HG02588 (cell line): ENCODE measurements at regions not wholly inside any gene's neighbourhood (a gene's known extent, or its start where the extent isn't known, plus 50 kb on each side); places are given as distances from the start of the nearest gene placed in this dataset.
"Not testable (repeated sequence)": the region's sequence is repeated elsewhere in the genome, so short reads cannot be mapped to it uniquely, and the experiment has no call there.

ENCODE experiments used
- ATAC-seq: cut with Tn5 transposase; IDR thresholded peaks from one replicate; pipeline ENCODE4 v1.9.1; 2021; ENCODE audit warnings: mild to moderate bottlenecking, moderate library complexity; ENCODE audit not compliant: unreplicated experiment

DNA sequence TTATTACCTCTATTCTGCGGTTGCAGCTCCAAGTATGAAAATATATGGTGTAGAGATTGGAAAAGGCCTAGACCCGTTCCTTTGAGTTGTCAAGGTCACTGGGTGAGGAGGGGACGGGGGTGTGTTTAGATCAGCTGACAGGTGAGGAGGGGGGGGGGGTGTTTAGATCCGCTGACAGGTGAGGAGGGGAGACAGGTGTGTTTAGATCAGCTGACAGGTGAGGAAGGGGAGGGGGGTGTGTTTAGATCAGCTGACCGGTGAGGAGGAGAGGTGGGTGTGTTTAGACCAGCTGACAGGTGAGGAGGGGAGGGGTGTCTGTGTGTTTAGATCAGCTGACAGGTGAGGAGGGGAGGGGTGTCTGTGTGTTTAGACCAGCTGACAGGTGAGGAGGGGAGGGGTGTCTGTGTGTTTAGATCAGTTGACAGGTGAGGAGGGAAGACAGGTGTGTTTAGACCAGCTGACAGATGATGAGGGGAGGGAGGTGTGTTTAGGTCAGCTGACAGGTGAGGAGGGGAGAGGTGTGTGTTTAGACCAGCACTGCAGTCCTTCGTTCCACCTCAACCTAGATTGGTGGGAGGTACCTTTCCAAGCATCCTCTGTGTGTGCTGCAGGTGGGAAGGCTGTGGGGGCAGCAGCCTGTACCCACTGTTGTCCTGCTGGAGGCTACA, 655.0 kb upstream of the ADARB2 start:
- ATAC-seq = no peak

DNA sequence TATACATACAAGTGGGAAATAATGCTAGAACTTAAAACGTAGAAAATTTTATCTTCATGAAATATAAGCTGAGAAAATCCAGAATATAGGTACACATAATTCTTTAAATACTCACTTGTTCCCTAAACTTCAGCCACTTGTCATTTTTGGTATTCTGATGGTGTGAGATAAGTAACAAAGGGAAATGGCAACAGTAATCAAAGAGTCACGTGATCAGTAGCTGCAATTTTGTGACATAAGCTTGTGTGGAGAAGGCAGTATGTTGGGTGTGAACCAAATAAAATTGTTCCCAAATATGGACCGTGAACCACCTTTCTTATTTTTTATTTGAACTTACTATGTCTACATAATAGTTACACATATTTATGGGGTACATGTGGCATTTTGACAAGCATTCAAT, 650.3 kb upstream of the ADARB2 start:
- ATAC-seq = no peak

DNA sequence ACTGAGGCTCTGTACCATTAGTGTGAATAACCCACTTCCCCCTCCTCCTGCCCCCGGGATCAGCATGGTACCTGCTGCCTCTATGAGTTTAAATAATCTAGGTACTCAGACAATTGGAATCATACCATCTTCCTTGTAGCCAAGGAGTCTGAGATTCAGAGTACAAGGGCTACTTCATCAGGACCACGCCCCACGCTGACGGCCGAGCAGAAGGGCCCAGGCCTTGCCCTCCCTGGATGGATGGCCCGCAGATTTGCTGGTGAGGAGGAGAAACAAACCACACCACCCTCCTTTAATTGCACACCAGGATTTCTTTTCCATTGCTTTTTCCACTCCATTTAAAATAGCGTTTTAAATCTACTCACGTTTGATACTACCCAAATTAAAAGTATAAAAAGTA, 649.9 kb upstream of the ADARB2 start:
- no peak for ATAC-seq

DNA sequence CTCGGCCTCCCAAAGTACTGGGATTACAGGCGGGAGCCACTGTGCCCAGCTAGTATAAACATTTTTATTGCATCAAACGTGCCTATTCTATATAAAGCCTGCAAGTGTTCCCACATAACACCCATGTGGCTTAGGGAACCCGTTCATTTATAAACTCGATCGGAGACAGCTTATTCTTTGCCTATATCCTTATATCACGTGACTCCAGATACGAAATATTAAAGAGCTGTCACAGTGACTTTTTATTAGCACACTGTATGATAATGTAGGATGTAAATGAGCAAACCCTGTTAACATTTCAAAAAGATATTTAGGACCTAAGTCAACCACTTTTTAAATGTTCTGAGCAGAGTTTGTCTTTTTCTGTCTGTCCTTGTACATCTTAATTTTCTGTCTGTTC, 642.9 kb upstream of the ADARB2 start:
- ATAC-seq = no peak

DNA sequence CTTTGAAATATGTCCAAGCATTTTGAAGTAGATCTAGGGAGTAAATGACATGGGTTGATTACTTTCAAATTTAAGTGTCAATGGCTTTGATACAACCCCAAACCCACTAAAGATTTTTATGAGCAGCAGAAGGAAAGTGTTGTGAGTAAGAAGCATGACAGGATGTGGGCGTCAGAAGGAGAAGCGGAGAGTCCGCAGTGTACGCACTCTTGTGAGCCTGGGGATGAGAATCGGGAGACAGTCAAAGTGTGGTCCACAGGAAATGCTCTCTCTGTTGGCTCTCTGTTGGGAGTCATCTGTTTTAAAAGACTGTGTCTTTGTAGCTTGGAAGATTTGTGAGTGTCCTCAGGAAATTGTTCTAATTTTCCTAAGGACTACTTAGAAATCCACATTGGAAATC, 629.8 kb upstream of the ADARB2 start:
- no peak for ATAC-seq

DNA sequence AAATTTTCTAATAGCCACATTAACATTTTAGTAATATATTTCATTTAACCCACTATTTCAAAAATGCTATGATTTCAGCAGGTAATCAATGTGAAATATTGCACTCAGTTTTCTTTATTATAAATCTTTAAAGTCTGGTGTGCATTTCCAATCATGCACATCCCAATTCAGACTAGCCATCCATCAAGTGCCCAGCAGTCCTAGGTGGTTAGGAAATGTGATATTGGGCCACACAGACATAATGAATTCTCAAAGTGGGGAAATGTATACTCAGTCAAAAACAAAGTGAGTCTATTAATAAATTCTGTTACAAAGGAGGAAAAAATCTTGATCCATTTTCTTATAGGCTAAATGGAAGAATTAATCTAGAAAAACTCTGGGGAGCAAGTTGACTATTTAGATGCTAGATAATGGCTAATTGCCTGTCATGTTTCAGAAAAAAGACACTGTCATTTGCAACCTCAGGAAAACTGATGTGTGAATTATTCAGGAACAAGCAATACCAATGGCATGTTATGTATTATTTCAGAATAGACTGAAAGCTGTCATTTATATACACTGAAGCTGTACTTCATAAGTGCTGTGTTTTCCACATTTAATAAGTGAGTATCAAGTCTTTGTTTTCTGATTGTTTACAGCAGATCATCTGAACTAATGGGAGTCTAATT, 629.1 kb upstream of the ADARB2 start:
- no peak for ATAC-seq

DNA sequence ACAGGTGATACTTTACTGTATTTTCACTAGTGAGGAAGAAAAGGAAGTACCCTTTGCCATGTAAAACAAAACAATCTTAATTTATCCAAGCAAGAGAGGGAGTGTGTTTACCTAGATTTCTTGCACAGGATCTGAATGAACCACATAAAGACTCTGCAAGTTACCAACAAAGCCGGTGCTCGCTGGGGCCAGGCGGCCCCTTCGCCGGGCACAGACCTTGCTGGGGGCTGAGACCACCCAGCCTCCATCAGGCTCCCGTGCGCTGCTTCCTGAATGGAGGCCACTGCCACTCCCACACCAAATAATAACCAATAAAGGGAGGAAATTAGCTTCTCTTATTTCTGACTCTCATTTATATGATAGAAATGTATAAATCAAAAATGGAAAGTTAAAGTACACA, 625.0 kb upstream of the ADARB2 start:
- ATAC-seq = no peak

DNA sequence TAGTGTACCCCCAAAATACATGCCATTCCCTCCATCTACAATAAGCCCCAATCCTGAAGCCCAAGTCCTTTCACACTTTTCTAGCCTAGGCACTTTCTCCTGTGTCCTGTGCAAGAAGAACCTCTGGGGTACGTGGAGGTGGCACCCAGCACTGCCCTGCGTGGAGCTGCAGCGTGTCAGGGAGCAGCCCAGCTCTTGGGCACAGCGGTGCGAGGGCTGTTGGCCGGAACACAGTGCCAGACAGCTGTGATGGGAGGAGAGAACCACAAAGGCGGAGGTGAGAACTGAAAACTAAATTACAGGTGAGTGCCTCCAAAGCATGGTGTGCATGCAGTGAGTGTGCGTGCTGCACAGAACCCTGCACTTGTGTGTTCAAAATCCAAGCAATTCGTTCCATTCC, 621.3 kb upstream of the ADARB2 start:
- no peak for ATAC-seq

DNA sequence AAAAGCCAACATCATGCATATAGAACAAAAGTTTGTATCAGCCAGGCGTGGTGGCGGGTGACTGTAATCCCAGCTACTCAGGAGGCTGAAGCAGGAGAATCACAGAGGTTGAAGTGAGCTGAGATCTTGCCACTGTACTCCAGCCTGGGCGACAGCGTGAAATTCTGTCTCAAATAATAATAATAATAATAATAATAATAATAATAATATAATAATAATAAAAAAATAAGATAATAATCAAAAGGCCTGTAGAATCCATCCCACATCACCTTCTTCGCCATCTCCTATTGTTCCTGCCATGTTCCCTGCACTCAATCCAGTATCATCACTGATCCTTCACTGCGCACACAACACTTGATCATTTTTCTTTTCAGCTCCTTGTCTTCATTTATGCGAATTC, 619.3 kb upstream of the ADARB2 start:
- ATAC-seq = no peak

DNA sequence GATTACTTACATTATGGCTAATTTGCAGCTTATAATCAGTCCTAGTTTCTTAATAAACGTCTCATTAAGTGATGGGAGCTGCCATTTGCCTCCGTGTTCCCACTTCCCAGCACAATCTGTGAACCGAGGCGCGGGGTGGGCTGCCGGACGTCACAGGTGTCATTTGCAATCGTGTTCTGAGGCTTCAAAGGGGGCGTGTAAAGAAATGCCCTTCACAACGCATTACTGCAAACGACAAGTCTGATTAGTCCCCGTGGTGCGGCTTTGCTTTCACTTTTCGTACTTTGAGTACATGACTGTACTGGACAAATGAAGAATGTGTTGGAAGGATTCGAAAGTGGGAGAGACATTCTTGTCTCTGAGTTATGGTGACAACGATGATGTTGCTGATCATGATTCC, 614.2 kb upstream of the ADARB2 start:
- ATAC-seq = no peak

DNA sequence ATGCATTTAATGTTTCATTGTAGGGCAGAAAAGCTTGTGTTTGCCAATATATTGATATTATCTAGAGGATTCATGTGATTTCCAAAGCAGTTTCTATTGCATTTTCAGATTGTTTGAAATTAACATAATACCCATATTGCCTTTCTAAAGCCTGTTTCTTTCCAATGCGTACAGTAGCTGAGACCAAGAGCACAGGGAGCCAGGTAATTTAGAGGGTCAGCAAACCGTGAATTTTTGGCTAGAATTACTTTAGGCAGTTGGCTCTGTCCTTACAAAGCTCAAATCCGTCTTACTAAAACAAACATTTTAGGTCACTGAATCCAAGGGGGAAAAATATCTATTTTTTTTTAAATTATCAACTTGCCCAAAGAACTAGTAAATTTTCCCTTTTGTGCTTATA, 604.9 kb upstream of the ADARB2 start:
- no peak for ATAC-seq

DNA sequence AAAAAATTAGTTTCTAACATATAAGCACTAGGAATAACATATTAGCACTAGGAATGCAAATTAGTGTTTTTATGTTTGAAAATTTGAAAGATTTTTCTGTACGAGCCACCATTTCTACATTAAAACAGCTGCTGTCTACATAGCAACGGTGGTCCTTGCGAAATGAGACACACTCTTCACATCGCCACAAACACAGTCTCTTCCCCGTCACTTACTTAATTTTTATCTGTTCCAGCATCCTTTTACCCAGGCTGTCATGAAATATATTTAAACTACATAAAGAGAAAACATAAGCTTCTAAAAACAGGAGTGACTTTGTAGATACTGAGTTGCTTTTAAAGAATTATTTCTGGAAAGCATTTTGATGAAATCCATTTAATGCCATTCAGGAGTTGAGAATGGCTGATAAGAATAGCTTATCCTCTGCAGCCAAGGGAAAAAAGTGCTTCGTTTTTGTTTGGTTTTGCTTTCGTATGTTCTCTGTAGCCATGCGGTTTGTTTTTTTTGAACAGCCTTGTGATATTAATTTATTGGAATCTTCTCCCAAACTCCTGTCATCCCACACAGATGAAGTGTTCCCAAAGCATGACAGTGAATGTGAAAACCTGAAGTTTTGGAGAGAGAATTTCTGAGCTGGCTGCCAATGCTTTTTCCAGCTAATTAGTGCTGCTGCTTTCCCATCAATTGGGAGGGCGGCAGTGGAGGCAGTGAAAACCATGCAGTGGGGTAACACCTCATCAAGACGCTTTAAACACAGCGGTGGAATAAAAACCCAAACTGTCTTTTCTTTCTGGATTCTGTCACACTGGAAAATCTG, 603.7 kb upstream of the ADARB2 start:
- no peak for ATAC-seq

DNA sequence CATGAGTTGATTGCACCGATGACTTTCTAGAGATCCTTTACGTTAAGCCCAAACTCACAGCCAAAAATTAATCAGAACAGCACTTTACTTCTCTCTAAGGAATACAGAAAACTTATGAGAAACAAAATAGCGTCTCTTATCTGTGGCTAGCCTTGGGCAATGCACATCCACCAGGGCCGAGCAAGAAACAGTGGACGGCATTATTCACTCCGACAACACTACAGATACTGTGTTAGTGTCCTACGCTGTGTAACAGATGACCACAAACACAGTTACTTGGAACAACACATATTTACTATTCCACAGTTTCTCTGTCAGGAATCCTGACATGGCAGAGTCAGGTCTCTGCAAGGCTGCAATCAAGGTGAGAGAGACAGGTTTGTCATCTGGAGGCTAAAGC, 598.3 kb upstream of the ADARB2 start:
- ATAC-seq = no peak

DNA sequence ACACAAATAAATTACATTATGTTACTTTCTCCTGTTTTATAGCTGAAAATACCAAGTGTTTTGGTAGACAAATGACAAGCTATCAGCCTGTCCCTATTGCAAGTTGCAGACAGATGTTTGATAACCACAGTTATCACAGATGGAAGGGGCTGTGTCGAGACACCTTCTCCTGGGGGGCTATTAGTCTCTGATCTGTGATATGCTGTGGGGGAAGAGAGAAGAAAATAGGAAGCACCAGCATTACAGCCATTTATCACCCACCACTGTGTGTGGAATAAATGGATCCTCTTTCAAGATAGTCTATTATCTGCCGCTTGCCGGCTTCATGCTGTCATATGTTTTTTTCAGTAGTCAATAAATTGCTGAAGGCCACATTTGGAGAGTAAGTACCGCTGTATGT, 597.2 kb upstream of the ADARB2 start:
- no peak for ATAC-seq

DNA sequence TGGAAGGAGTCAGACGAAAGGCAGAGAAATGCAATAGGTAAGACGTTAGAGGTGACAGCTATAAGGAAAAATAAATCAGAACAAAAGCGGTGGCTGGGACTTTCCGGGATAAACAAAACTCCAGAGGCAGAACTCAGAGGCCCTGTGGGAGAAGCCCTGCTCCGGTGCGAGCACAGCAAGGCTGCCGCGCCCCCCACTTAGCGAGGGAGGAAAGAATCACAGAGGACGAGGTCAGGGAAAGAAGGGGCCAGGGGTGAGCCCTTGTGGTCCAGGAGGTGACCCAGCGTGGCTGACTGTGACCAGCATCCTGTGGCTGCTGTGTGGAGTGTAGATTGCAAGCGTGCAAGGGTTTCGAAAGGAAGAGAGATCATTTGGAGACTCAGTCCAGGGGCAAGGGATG, 591.8 kb upstream of the ADARB2 start:
- no peak for ATAC-seq

DNA sequence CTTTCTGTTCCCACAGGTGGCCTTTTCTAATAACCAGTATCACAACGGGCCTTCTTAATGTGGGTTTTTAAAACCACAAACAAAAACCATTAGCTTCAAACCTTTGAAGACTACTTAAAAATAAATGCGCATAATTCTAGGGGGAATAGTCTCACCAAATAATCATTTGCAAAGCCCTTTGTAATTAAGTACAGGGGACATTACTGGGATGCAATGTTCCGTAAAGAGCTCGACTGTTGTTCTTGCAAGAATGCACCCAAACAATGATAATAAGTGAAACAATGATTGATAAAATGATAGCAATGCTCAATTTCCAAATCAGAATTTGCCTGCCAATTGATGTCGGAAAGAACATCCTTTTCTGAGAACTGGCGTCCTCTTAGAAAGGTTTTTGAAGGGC, 589.1 kb upstream of the ADARB2 start:
- no peak for ATAC-seq

DNA sequence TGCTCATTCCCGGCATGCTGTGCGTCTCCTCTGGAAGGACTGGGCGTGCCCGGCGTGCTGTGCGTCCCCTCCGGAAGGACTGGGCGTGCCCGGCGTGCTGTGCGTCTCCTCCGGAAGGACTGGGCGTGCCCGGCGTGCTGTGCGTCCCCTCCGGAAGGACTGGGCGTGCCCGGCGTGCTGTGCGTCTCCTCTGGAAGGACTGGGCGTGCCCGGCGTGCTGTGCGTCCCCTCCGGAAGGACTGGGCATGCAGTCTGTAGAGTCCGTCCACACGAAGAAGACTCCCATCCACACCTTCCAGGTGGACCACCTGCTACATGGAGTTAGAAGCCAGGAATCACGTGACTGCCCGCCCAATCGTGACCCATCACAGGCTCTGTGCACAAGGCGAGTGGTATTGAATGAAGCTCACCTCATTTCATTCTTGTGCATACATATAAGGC, 577.7 kb upstream of the ADARB2 start:
- ATAC-seq = not testable (repeated sequence)

DNA sequence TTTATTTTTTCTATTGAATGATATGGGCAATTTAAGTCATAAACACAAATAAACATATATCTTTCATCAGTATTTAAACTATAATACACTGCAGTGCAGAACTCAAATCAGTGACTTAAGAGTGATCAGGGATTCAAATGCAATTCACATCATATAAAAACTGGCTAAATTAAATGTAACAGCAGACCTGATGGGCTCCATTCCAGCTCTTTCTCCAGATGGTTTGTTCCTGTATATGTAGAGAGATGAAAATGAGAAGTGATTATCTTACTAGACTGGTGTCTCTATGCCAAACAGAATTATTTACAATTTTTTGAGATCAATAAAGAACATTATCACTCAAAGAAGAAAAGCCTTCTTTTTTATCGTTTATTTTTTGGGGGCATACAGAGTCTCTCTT, 568.8 kb upstream of the ADARB2 start:
- ATAC-seq = no peak

DNA sequence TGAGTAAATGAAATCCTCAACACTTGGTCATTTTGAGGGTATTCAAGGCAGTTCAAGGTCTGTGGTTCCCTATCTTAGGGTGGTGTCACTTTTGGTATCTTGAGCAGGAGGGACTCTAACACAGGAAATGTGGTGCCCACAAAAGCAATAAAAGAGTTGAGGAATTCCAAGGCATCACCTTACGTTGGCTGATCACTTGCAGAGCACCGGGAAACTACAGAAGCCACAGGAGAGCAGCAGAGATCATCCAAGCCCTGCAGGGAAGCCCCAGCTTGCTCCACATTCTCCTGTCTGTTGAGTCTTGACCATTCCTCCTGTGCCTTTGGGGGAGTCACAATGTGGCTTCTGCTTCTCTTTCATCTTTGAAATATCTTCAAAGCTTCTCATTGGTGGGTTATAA, 565.8 kb upstream of the ADARB2 start:
- no peak for ATAC-seq

DNA sequence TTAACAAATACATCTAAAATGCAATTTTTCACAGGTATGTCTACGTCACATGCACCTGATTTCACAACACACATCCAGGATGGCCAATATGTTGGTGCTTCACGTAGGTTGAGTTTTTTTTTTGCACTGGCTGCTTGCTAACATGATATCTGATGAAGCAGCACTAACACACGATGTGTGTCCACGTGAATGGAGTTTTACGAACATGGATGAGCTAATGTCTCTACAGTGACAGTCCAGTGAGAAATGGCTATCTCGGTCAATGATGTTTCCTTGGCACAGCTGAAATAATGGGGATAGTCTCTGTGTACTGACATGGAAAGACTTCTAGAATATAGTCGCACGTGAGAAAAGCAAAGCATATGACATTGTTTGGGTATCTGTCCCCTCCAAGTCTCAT, 563.9 kb upstream of the ADARB2 start:
- ATAC-seq = no peak

DNA sequence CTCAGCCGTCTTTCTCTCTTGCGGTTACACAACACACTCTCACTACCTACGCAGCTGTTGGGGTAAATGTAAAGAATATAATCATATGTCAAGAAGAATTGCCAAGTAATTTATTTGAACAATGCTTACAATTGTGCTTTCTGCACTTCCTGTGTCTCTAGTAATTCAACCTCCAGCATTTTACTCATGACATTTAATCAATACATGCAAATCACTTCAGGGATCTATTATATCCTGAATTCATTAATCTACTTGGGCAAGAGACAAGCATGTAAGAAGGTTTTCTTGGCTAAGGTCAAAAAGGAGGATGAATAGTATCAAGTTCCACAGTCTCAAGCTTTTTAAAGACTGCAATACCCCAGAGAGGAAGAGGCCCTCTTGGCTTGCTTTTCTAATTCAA, 562.9 kb upstream of the ADARB2 start:
- ATAC-seq = no peak
